ENCODE measurements at regions not wholly inside any gene's neighbourhood (a gene's known extent, or its start where the extent isn't known, plus 50 kb on each side); places are given as distances from the start of the nearest gene placed in this dataset.

- TF ChIP-seq CTCF (IDR thresholded peaks at IDR 0.05), result no peak
- no peak for TF ChIP-seq POLR2A (IDR thresholded peaks at IDR 0.05)
These were observed 137.9 kb downstream of the BACH1 start for GRCh38 chr21:29436650-29437049.

Measured in ovary (tissue), 3 donors.